ENCODE measurements at regions not wholly inside any gene's neighbourhood (a gene's known extent, or its start where the extent isn't known, plus 50 kb on each side); places are given as distances from the start of the nearest gene placed in this dataset.

DNA sequence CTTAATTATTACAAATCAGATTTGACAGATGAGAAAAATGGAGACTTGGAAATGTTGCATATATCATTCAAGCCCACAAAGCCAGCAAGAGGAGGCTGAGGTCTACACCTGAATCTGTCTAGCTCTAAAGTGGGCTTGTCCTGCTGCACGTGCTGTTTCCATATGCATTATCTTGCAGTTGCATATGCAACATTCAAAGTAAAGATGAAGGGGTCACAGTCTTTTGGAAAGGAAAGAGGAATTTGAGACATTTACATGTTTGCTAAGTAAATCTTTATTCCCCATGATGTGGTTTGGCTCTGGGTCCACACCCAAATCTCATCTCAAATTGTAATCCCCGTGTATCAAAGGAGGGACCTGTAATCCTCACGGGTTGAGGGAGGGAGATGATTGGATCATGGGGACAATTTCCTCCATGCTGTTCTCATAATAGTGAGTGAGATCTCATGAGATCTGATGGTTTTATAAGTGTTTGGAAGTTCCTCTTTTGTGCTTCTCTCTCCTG lies 98.3 kb downstream of the BACH1 start:
- Mint-ChIP-seq H3K27ac (no peak overlapping the region), H3K4me1 (no peaks in the 10 kb centered on the region), H3K36me3 (ENCODE audit: low read depth) (peaks cover 13% of the 10 kb centered on the region), H3K27me3 (no peaks in the 10 kb centered on the region), H3K4me3 (no peak overlapping the region), H3K9me3 (peaks cover 19% of the 10 kb centered on the region)
- ChIA-PET POLR2A (no interaction called here), CTCF (no interaction called here)
- no peak for DNase-seq

DNA sequence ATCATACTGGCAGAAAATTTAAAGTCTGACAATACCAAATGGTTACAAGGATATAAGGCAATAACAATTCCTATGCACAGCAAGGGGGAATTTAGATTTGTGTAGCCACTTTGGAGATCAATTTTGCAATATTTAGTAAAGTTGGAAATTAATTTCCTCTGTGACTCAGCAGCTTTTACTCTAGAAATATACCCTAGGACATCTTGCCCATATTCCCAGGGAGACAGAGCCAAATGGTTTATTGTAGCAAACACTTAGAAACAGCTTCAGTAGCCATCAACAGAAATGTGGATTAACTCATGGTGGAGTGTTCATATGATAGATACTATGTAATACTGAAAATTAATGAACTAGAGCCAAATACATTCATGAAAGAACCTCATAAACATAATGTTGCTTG lies 104.6 kb downstream of the BACH1 start:
- Mint-ChIP-seq H3K27ac (no peak overlapping the region), H3K9me3 (peaks cover 27% of the 10 kb centered on the region), H3K36me3 (ENCODE audit: low read depth) (peaks cover 25% of the 10 kb centered on the region), H3K27me3 (no peaks in the 10 kb centered on the region), H3K4me1 (peaks cover 7% of the 10 kb centered on the region), H3K4me3 (no peak overlapping the region)
- no peak for DNase-seq
- ChIA-PET POLR2A (no interaction called here), CTCF (no interaction called here)

DNA sequence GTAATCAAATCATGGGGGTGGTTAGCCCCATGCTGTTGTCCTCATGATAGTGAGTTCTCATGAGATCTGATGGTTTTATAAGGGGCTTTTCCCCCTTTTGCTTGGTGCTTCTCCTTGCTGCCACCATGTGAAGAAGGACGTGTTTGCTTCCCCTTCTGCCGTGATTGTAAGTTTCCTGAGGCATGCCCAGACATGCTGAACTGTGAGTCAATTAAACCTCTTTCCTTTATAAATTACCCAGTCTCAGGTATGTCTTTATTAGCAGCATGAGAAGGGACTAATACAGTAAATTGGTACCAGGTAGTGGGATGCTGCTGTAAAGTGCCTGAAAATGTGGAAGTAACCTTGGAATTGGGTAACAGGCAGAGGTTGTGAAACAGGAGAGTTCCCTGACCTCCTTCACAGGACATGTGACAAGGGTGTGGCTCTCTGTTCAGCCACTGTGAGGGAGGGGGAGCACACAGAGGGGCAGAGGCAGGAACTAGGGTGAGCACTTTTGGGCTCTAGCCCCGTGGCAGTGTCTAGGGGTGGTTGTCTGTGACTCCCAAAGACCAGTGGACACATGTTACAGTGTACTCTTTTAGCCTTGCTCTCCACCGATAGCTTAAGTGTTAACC lies 105.3 kb downstream of the BACH1 start:
- Mint-ChIP-seq H3K9me3 (peaks cover 20% of the 10 kb centered on the region), H3K4me3 (no peak overlapping the region), H3K27ac (no peak overlapping the region), H3K27me3 (no peaks in the 10 kb centered on the region), H3K4me1 (peaks cover 7% of the 10 kb centered on the region), H3K36me3 (ENCODE audit: low read depth) (peaks cover 19% of the 10 kb centered on the region)
- no peak for DNase-seq
- CTCF ChIA-PET, result no interaction called here
- POLR2A ChIA-PET, result no interaction called here

DNA sequence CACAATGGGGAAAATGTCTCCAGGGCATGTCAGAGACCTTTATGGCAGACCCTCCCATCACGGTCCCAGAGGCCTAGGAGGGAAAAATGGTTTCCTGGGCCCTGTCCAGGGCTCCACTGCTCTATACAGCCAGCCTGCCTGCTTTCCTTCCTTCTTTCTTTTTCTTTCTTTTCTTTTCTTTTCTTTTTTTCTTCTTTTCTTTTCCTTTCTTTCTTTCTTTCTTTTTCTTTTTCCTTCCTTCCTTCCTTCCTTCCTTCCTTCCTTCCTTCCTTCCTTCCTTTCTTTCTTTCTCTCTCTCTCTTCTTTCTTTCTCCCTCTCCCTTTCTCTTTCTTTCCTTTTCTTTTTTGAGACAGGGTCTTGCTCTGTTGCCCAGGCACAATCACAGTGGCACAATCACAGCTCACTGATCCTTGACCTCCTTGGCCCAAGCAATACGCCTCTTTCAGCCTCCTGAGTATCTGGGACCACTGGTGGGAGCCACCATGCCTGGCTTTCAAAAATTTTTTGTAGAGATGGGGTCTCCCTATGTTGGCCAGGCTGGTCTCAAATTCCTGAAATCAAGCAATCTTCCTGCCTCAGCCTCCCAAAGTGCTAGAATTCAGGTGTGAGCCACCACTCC lies 106.9 kb downstream of the BACH1 start:
- POLR2A ChIA-PET, result no interaction called here
- Mint-ChIP-seq H3K36me3 (ENCODE audit: low read depth) (peaks cover 12% of the 10 kb centered on the region), H3K9me3 (peaks cover 9% of the 10 kb centered on the region), H3K4me3 (no peak overlapping the region), H3K4me1 (peaks cover 7% of the 10 kb centered on the region), H3K27me3 (no peaks in the 10 kb centered on the region), H3K27ac (no peak overlapping the region)
- DNase-seq, result no peak
- CTCF ChIA-PET, result no interaction called here

DNA sequence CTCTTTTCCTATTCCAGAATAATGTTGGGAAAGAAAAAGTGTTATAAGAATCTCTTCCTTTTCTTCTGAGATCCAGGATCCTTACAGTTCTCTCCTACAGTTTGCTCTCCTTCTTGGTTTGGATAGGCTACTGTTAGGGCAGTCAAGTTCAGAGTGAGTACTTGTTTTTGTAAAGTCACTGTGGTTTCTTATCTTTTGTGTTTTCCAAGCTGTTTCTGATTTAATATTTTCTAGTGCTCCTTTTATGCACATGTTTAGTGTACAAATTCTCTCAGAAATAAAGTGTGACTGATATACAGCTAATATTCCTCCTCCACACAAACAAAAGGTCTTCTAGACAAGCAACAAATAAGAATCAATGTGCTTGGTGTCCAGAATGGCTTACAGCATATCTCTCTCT lies 107.7 kb downstream of the BACH1 start:
- ChIA-PET POLR2A (no interaction called here), CTCF (no interaction called here)
- peak overlapping the region; percentile 65 for H3K27ac Mint-ChIP-seq
- H3K36me3 Mint-ChIP-seq (ENCODE audit: low read depth), result peaks cover 12% of the 10 kb centered on the region
- peaks cover 8% of the 10 kb centered on the region for H3K9me3 Mint-ChIP-seq
- H3K4me1 Mint-ChIP-seq, result peaks cover 7% of the 10 kb centered on the region
- H3K27me3 Mint-ChIP-seq, result no peaks in the 10 kb centered on the region
- no peak for DNase-seq
- no peak overlapping the region for H3K4me3 Mint-ChIP-seq

DNA sequence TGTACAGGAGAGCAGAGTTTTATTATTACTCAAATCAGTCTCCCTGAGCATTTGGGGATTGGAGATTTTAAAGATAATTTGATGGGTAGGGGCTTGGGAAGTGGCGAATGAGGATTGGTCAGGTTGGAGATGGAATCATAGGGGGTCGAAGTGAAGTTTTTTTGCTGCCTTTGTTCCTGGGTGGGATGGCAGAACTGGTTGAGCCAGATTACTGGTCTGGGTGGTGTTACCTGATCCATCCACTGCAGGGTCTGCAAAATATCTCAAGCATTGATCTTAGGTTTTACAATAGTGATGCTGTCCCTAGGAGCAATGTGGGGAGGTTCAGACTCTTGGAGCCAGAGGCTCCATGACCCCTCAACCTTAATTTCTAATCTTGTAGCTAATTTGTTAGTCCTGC lies 108.8 kb downstream of the BACH1 start:
- no peak overlapping the region for H3K4me3 Mint-ChIP-seq
- no peak for DNase-seq
- no peak overlapping the region for H3K27ac Mint-ChIP-seq
- ChIA-PET POLR2A (no interaction called here), CTCF (no interaction called here)
- H3K36me3 Mint-ChIP-seq (ENCODE audit: low read depth), result peaks cover 12% of the 10 kb centered on the region
- H3K9me3 Mint-ChIP-seq, result peaks cover 8% of the 10 kb centered on the region
- H3K27me3 Mint-ChIP-seq, result no peaks in the 10 kb centered on the region
- H3K4me1 Mint-ChIP-seq, result peaks cover 7% of the 10 kb centered on the region

DNA sequence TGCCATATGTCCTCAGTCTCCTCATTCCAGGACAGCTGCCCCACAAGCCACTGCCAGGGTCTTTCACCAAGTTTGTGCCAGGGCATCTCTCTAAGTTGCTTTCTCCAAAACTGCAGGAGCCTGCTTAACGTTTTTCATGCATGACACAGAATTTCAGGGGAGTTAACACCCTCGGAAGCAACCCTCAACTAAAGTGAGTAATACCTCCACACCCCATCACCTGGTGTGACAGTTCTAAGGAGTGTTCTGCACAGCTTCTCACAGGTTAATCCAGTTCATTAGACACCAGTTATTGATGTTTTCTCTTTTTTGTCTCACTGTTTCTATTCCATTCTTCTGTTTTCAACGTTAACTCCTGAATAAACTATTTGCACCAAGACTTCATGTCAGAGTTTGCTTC lies 115.0 kb downstream of the BACH1 start:
- Mint-ChIP-seq H3K27ac (no peak overlapping the region), H3K4me3 (no peak overlapping the region), H3K4me1 (no peaks in the 10 kb centered on the region), H3K27me3 (no peaks in the 10 kb centered on the region), H3K9me3 (no peaks in the 10 kb centered on the region), H3K36me3 (ENCODE audit: low read depth) (no peaks in the 10 kb centered on the region)
- CTCF ChIA-PET, result interaction anchor here (0.6 to 0.9 kb wide), 2 partner anchors 9 to 314 kb away, joined by 3 to 4 read pairs; no protein-coding TSS in a partner anchor
- DNase-seq, result no peak
- POLR2A ChIA-PET, result no interaction called here

DNA sequence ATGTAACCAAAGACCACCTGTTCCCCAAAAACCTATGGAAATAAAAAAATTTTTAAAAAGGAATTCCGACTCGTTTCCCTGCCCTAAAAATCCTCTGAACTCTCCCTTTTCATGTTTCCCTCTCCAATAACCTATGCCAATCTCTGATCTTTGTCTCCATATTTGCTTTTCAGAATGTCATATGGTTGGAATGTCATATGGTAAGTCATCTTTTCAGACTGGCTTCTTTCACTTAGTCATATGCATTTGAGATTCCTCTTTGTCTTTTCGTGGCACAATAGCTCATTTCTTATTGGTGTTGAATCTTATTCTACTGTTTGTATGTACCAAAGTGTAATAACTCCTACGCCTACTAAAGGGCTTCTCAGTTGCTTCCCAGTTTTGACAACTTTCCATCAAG lies 117.5 kb downstream of the BACH1 start:
- H3K4me1 Mint-ChIP-seq, result peaks cover 3% of the 10 kb centered on the region
- H3K36me3 Mint-ChIP-seq (ENCODE audit: low read depth), result no peaks in the 10 kb centered on the region
- ChIA-PET CTCF (interaction anchor here (1.3 kb wide), 1 partner anchor 11 kb away, joined by 3 read pairs; no protein-coding TSS in a partner anchor), POLR2A (no interaction called here)
- H3K4me3 Mint-ChIP-seq, result no peak overlapping the region
- DNase-seq, result no peak
- H3K27me3 Mint-ChIP-seq, result no peaks in the 10 kb centered on the region
- no peak overlapping the region for H3K27ac Mint-ChIP-seq
- peaks cover 2% of the 10 kb centered on the region for H3K9me3 Mint-ChIP-seq

DNA sequence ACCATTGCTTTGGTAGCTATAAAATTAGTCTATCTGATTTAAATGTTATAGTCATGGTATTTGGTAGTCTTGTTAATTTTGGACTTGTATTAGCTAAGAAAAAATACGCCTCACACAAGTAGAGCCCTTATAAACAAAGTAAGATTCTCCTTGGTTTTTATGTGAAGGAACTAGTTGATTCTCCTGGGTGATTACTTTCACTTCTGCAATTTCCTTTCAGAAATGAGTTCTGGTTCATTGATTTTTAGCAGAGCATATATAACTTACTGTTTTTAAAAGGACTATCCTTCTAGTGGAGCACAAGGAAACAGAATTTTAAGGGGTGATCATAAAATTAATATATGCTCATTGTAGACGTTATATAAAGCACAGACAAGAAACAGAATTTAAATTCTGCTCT lies 120.1 kb downstream of the BACH1 start:
- Mint-ChIP-seq H3K27ac (no peak overlapping the region), H3K4me1 (peaks cover 3% of the 10 kb centered on the region), H3K36me3 (ENCODE audit: low read depth) (no peaks in the 10 kb centered on the region), H3K27me3 (no peaks in the 10 kb centered on the region), H3K9me3 (peaks cover 2% of the 10 kb centered on the region), H3K4me3 (no peak overlapping the region)
- ChIA-PET POLR2A (no interaction called here), CTCF (no interaction called here)
- no peak for DNase-seq

DNA sequence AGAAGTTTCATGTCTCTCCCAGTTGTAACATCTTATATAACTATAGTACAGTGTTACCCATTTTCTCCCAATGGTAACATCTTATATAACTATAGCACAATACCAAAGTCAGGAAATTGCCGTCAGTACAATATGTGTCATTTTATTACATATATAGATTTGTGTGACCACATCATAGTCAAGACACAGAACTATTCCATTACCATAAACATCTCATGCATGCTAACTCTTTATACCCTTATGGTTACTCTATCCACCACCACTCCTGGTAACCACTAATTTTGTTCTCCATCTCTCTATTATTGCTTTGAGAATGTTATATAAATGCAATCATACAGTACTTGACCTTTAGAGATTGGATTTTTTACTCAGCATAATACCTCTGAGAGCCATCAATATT lies 120.7 kb downstream of the BACH1 start:
- Mint-ChIP-seq H3K4me3 (no peak overlapping the region), H3K4me1 (peaks cover 3% of the 10 kb centered on the region), H3K36me3 (ENCODE audit: low read depth) (no peaks in the 10 kb centered on the region), H3K9me3 (peaks cover 2% of the 10 kb centered on the region), H3K27ac (no peak overlapping the region), H3K27me3 (no peaks in the 10 kb centered on the region)
- CTCF ChIA-PET, result no interaction called here
- POLR2A ChIA-PET, result no interaction called here
- no peak for DNase-seq

DNA sequence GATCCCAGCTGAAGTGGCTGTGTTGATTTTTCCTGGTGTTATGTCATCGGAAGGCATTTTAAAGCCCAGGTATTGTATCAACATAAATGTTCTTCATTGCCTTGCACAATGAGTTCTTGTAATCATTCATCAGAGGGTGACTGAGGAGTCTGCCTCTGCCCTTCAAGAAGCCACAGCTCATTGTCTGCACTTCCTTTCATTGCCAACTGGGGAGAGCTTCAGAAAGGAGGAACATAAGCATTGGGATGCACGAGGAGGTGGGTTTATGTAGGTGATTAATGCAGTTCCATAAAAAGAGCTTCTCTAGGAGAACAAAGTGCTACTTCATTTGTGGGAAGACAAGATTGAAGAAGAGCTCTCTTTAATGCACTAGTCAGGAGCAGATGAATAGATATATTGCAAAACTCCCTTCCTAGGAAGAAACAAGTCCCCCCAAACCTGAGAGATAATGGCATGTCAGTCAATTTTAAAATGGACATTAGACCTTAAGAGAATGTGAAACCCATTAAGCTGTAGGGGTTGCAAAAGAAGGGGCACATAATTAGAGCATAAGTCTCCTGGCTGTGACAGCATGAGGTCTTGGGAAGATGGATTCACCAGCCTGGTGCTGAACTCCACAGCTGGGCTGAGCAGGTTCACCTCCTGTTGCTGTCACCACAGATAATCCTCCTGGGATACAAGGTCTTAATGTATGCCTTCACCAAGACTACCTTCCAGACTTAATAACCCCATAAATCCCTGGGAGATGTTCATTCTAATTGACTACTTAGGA lies 124.6 kb downstream of the BACH1 start:
- POLR2A ChIA-PET, result no interaction called here
- H3K27ac Mint-ChIP-seq, result no peak overlapping the region
- H3K4me3 Mint-ChIP-seq, result no peak overlapping the region
- H3K27me3 Mint-ChIP-seq, result no peaks in the 10 kb centered on the region
- peaks cover 4% of the 10 kb centered on the region for H3K9me3 Mint-ChIP-seq
- peaks cover 3% of the 10 kb centered on the region for H3K4me1 Mint-ChIP-seq
- no peaks in the 10 kb centered on the region for H3K36me3 Mint-ChIP-seq (ENCODE audit: low read depth)
- CTCF ChIA-PET, result interaction anchor here (0.6 to 0.8 kb wide), 2 partner anchors 10 to 1381 kb away, joined by 3 to 4 read pairs; no protein-coding TSS in a partner anchor
- no peak for DNase-seq

DNA sequence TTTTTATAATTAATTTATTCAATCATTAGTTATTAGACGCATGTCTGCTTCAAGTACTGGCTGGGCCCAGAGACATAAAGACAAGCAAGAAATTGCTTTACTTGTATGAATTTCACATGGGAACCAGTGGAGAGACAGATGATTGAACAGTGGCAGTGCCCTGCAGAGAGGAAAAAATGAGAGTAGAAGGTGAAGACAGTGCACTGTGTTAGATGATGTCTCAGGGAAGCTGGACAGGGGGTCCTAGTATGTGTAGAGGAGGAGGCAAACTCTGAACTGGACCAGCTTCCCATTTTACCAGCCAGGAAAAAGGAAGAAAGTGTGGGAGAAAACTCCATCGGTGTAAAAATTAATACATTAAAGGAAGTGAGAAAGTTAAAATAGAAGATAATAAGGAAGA lies 126.0 kb downstream of the BACH1 start:
- DNase-seq, result no peak
- H3K36me3 Mint-ChIP-seq (ENCODE audit: low read depth), result no peaks in the 10 kb centered on the region
- ChIA-PET CTCF (no interaction called here), POLR2A (no interaction called here)
- no peak overlapping the region for H3K4me3 Mint-ChIP-seq
- no peaks in the 10 kb centered on the region for H3K27me3 Mint-ChIP-seq
- no peak overlapping the region for H3K27ac Mint-ChIP-seq
- H3K9me3 Mint-ChIP-seq, result peaks cover 2% of the 10 kb centered on the region
- H3K4me1 Mint-ChIP-seq, result no peaks in the 10 kb centered on the region

DNA sequence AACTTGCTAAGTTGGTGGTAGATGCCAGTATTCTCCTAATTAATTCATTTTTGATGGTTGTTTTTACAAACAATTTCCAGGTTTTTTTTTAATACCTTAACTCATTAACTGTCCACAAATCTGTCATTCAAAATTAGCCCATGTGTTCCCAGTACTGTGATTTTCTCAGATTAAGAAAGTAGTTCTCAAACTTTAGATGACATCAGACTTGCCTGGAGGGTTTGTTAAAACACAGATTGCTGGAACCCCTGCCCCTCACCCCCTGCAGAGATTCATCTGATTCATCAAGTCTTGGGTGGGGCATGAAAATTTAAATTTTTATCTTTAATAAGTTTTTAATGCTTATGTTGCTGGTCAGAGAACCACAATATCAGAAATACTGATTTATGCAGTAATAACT lies 130.5 kb downstream of the BACH1 start:
- Mint-ChIP-seq H3K36me3 (ENCODE audit: low read depth) (peaks cover 2% of the 10 kb centered on the region), H3K27ac (no peak overlapping the region), H3K4me1 (peaks cover 8% of the 10 kb centered on the region), H3K4me3 (no peak overlapping the region), H3K27me3 (no peaks in the 10 kb centered on the region), H3K9me3 (peaks cover 8% of the 10 kb centered on the region)
- POLR2A ChIA-PET, result no interaction called here
- CTCF ChIA-PET, result no interaction called here
- no peak for DNase-seq
